Type B pancreatic cell (in vitro differentiated cells): ENCODE measurements at regions not wholly inside any gene's neighbourhood (a gene's known extent, or its start where the extent isn't known, plus 50 kb on each side); places are given as distances from the start of the nearest gene placed in this dataset.

ENCODE experiments used
- DNase-seq: peaks from one replicate; pipeline ENCODE4 v3.0.0; 2021; ENCODE audit warnings: mixed read lengths; ENCODE audit not compliant: unreplicated experiment; ENCODE audit errors: extremely low spot score
- H3K27ac Mint-ChIP-seq: 2 replicates; pipeline ENCODE4 v1.8.0; 2021; ENCODE audit warnings: mild to moderate bottlenecking, mixed read lengths
- H3K27me3 Mint-ChIP-seq: 2 replicates; pipeline ENCODE4 v1.8.0; 2021; ENCODE audit warnings: mixed read lengths
- H3K36me3 Mint-ChIP-seq: 2 replicates; pipeline ENCODE4 v1.8.0; 2021; ENCODE audit warnings: mixed read lengths
- H3K4me1 Mint-ChIP-seq: one replicate; pipeline ENCODE4 v1.8.0; 2021; ENCODE audit warnings: mixed read lengths; ENCODE audit not compliant: unreplicated experiment
- H3K4me3 Mint-ChIP-seq: 2 replicates; pipeline ENCODE4 v1.8.0; 2021; ENCODE audit warnings: mild to moderate bottlenecking, mixed read lengths
- H3K9me3 Mint-ChIP-seq: 2 replicates; pipeline ENCODE4 v1.8.0; 2021; ENCODE audit warnings: mixed read lengths
- CTCF ChIP-seq: fragments of 200-600 bp; sonication (generic); conservative IDR thresholded peaks from 2 replicates; pipeline ENCODE4 v1.5.0; 2021; ENCODE audit warnings: antibody characterized with exemption, mild to moderate bottlenecking

GRCh38 chr5:175798626-175799025 lies 72.8 kb upstream of the CPLX2 start:
- Mint-ChIP-seq H3K9me3 (no peaks in the 10 kb centered on the region), H3K4me1 (peaks cover 6% of the 10 kb centered on the region), H3K27me3 (peaks cover 65% of the 10 kb centered on the region), H3K36me3 (no peaks in the 10 kb centered on the region), H3K27ac (no peak overlapping the region), H3K4me3 (no peak overlapping the region)
- DNase-seq: no peak
- no peak for TF ChIP-seq CTCF

- peaks cover 53% of the 10 kb centered on the region for H3K27me3 Mint-ChIP-seq
- H3K4me3 Mint-ChIP-seq: no peak overlapping the region
- H3K4me1 Mint-ChIP-seq: peaks cover 6% of the 10 kb centered on the region
- no peak for DNase-seq
- no peaks in the 10 kb centered on the region for H3K9me3 Mint-ChIP-seq
- no peaks in the 10 kb centered on the region for H3K36me3 Mint-ChIP-seq
- no peak for TF ChIP-seq CTCF
- no peak overlapping the region for H3K27ac Mint-ChIP-seq
Measured at GRCh38 chr5:175800656-175801081, 70.7 kb upstream of the CPLX2 start.

GRCh38 chr5:175802361-175802760 lies 69.0 kb upstream of the CPLX2 start:
- H3K36me3 Mint-ChIP-seq: no peaks in the 10 kb centered on the region
- no peak for TF ChIP-seq CTCF
- no peak overlapping the region for H3K4me3 Mint-ChIP-seq
- H3K27me3 Mint-ChIP-seq: peaks cover 58% of the 10 kb centered on the region
- H3K27ac Mint-ChIP-seq: no peak overlapping the region
- peaks cover 6% of the 10 kb centered on the region for H3K4me1 Mint-ChIP-seq
- no peak for DNase-seq
- no peaks in the 10 kb centered on the region for H3K9me3 Mint-ChIP-seq

- H3K27me3 Mint-ChIP-seq: peaks cover 49% of the 10 kb centered on the region
- no peak overlapping the region for H3K4me3 Mint-ChIP-seq
- no peaks in the 10 kb centered on the region for H3K4me1 Mint-ChIP-seq
- TF ChIP-seq CTCF: no peak
- no peak overlapping the region for H3K27ac Mint-ChIP-seq
- DNase-seq: no peak
- no peaks in the 10 kb centered on the region for H3K36me3 Mint-ChIP-seq
- H3K9me3 Mint-ChIP-seq: no peaks in the 10 kb centered on the region
Measured at GRCh38 chr5:175803254-175803653, 68.1 kb upstream of the CPLX2 start.

- H3K36me3 Mint-ChIP-seq: no peaks in the 10 kb centered on the region
- H3K4me1 Mint-ChIP-seq: no peaks in the 10 kb centered on the region
- TF ChIP-seq CTCF: no peak
- H3K27ac Mint-ChIP-seq: no peak overlapping the region
- peaks cover 43% of the 10 kb centered on the region for H3K27me3 Mint-ChIP-seq
- no peaks in the 10 kb centered on the region for H3K9me3 Mint-ChIP-seq
- DNase-seq: no peak
- no peak overlapping the region for H3K4me3 Mint-ChIP-seq
Measured at GRCh38 chr5:175803736-175804454, 67.5 kb upstream of the CPLX2 start.
